Mesothelial cell of epicardium (in vitro differentiated cells): ENCODE measurements at regions not wholly inside any gene's neighbourhood (a gene's known extent, or its start where the extent isn't known, plus 50 kb on each side); places are given as distances from the start of the nearest gene placed in this dataset.
"Not testable (repeated sequence)": the region's sequence is repeated elsewhere in the genome, so short reads cannot be mapped to it uniquely, and the experiment has no call there.

Experiments
- DNase-seq, 2 experiments: peaks; one replicate each; pipeline ENCODE4 v3.0.0; 2021; ENCODE audit warnings: low spot score in 2 of 2; ENCODE audit not compliant: unreplicated experiment in 2 of 2
- H3K27ac Mint-ChIP-seq: 2 replicates; pipeline ENCODE4 v1.8.0; 2021; ENCODE audit warnings: mixed read lengths
- H3K27me3 Mint-ChIP-seq: 2 replicates; pipeline ENCODE4 v1.8.0; 2021; ENCODE audit warnings: low read depth, mixed read lengths
- H3K36me3 Mint-ChIP-seq: 2 replicates; pipeline ENCODE4 v1.8.0; 2021; ENCODE audit warnings: mixed read lengths
- H3K4me1 Mint-ChIP-seq: 2 replicates; pipeline ENCODE4 v1.8.0; 2021; ENCODE audit warnings: mixed read lengths
- H3K4me3 Mint-ChIP-seq: 2 replicates; pipeline ENCODE4 v1.8.0; 2021; ENCODE audit warnings: mild to moderate bottlenecking, moderate library complexity, mixed read lengths
- H3K9me3 Mint-ChIP-seq: 2 replicates; pipeline ENCODE4 v1.8.0; 2021; ENCODE audit warnings: mixed read lengths
- CTCF ChIP-seq: fragments of 200-600 bp; sonication (generic); IDR thresholded peaks from one replicate; pipeline ENCODE4 v1.5.0; 2021; ENCODE audit warnings: antibody characterized with exemption; ENCODE audit not compliant: unreplicated experiment

GRCh38 chr2:203631068-203631757 is 75.2 kb upstream of the CD28 start:
- Mint-ChIP-seq H3K4me1 (peaks cover 10% of the 10 kb centered on the region), H3K36me3 (no peaks in the 10 kb centered on the region), H3K27me3 (no peaks in the 10 kb centered on the region), H3K4me3 (no peak overlapping the region), H3K9me3 (no peaks in the 10 kb centered on the region), H3K27ac (no peak overlapping the region)
- no peak for DNase-seq
- TF ChIP-seq CTCF: no peak

- H3K9me3 Mint-ChIP-seq: peaks cover 3% of the 10 kb centered on the region
- no peaks in the 10 kb centered on the region for H3K36me3 Mint-ChIP-seq
- peaks cover 5% of the 10 kb centered on the region for H3K4me1 Mint-ChIP-seq
- TF ChIP-seq CTCF: no peak
- no peak for DNase-seq
- H3K27ac Mint-ChIP-seq: no peak overlapping the region
- no peak overlapping the region for H3K4me3 Mint-ChIP-seq
- H3K27me3 Mint-ChIP-seq: no peaks in the 10 kb centered on the region
Measured at GRCh38 chr2:203636588-203637470, 69.6 kb upstream of the CD28 start.

GRCh38 chr2:203637471-203638167 is 68.8 kb upstream of the CD28 start:
- no peak for TF ChIP-seq CTCF
- Mint-ChIP-seq H3K9me3 (peaks cover 3% of the 10 kb centered on the region), H3K36me3 (no peaks in the 10 kb centered on the region), H3K27me3 (no peaks in the 10 kb centered on the region), H3K27ac (peak overlapping the region; percentile 3), H3K4me3 (no peak overlapping the region), H3K4me1 (peaks cover 5% of the 10 kb centered on the region)
- DNase-seq: no peak

- not testable (repeated sequence) for H3K36me3 Mint-ChIP-seq, H3K27ac Mint-ChIP-seq, H3K27me3 Mint-ChIP-seq, DNase-seq, H3K4me1 Mint-ChIP-seq, H3K9me3 Mint-ChIP-seq, H3K4me3 Mint-ChIP-seq
Measured at GRCh38 chr2:203641865-203642264, 64.6 kb upstream of the CD28 start.

- DNase-seq, H3K27ac Mint-ChIP-seq, H3K36me3 Mint-ChIP-seq, H3K27me3 Mint-ChIP-seq, H3K9me3 Mint-ChIP-seq, H3K4me3 Mint-ChIP-seq, H3K4me1 Mint-ChIP-seq: not testable (repeated sequence)
Measured at GRCh38 chr2:203642841-203643240, 63.6 kb upstream of the CD28 start.

GRCh38 chr2:203645831-203646230 is 60.6 kb upstream of the CD28 start:
- H3K36me3 Mint-ChIP-seq: no peaks in the 10 kb centered on the region
- TF ChIP-seq CTCF: no peak
- no peak for DNase-seq
- no peak overlapping the region for H3K4me3 Mint-ChIP-seq
- peaks cover 3% of the 10 kb centered on the region for H3K9me3 Mint-ChIP-seq
- no peak overlapping the region for H3K27ac Mint-ChIP-seq
- H3K4me1 Mint-ChIP-seq: peaks cover 21% of the 10 kb centered on the region
- no peaks in the 10 kb centered on the region for H3K27me3 Mint-ChIP-seq
